ENCODE measurements at regions not wholly inside any gene's neighbourhood (a gene's known extent, or its start where the extent isn't known, plus 50 kb on each side); places are given as distances from the start of the nearest gene placed in this dataset.

DNA sequence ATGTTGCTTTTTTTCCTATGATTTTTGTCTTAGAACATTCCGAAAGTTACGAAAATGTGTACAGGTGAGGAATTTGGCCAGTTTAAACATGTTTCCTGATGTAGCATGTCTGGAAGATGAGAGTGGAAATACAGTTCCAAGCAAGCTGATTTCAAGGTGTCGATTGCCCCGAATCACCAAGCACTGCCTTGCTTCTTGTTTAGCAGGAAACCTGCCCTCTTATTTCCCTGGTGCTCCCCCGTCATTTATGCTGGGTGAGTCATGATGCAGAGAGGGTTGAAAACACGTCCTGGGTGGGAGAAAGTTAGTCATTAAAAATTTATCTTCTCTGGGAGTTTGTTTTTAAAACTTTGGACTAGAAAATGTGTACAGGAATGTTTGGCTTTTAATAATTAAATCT is 608.6 kb upstream of the EEF2KMT start:
- intact Hi-C loops (cut with DNase I) = no loop called here
- no peak for DNase-seq (ENCODE audit: low spot score)

DNA sequence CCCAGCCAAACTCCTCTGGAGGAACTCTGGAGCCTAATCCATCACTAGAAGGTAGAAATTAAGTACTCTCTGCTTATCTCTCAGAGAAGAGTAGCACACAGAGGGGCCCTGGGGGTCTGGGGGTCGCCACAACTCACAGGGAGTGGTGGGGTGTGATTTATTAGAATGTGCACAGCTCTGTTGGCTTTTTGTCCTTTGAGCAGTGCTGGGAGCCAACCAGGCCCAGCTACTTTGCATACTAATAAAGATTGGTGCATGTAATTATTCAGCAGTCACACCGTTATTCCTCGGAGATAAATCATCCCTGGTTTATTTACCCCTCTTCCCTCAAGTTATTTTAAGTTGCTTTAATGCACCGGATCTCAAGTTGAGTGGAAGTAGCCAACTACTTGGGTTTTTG is 606.7 kb upstream of the EEF2KMT start:
- intact Hi-C loops (cut with DNase I) = no loop called here
- DNase-seq (ENCODE audit: low spot score) = no peak

DNA sequence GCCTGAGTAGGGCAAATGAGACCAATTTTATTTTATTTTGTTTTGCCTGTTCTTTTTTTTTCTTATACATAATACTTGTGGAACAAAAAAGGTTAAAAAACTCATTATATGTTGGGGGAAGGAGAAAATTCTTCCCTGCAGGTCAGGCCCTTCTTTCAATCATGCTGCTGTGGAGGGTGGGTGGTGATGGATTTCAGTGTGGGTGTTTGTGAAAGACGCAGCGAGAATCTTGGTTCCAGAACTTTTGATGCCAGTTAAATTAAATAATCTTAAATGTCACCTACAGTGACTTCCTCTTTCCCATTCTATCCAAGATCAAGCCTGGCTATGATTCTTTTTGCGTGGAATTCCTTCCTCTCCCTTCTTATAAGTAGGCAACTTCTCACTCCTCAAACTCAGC is 595.8 kb upstream of the EEF2KMT start:
- DNase-seq (ENCODE audit: low spot score) = no peak
- intact Hi-C loops (cut with DNase I) = no loop called here

DNA sequence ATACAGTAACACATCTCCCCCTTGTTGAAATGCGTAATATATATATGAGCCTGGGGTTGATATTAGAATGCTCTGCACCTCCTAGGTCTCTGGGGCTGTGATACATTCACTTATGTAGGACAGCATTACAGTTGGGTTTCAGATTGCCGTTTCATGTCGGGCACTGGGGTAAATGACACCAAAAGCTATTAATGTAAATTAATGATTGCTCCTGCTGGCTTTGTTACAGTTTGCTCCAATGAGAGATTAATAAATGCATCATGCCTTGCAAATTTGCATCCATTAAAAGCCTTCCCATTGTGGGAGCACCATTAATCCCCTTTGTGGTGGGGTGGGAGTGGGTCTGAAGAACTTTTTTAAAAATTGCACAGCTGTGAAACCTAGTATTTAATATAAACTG is 584.4 kb upstream of the EEF2KMT start:
- no peak for DNase-seq (ENCODE audit: low spot score)
- intact Hi-C loops (cut with DNase I) = no loop called here

DNA sequence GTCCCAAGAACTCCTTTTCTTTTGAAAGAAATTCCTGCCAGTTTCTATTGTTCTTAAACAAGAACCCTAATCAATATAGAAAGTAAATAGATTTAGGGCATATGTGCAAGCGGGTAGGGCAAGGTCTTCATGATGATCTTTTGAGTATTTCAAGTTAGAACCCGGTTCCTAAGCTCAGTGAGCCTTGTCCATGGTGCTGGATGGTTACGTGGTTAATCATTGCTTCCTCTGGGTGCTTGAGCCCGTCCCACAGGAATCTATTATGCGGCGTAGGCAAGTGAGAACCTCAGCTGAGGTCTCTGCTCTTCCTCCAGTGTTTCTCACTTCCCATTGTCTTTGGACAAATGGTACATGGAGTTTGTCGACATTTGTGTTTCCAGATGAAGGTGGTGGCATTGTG is 580.8 kb upstream of the EEF2KMT start:
- no peak for DNase-seq (ENCODE audit: low spot score)
- intact Hi-C loops (cut with DNase I) = no loop called here

DNA sequence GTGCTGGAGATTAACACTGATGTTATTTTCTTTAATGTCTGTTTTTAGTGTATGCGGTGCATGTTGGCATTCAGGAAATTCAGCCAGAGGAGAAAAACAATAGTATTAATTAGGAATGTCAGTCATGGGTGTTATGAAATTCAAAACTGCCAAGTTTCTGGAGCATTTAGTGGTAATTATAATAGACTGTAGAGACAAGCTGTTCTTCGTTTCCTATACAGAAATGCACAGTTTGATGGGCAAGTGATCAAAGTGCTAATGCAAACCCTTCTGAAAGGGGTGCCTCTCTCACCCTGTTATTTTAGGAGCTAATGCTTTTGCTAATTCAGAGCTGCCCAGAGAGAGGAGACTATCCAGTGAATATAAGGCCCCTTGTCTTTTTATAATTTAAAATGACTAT is 573.8 kb upstream of the EEF2KMT start:
- intact Hi-C loops (cut with DNase I) = no loop called here
- DNase-seq (ENCODE audit: low spot score) = no peak

DNA sequence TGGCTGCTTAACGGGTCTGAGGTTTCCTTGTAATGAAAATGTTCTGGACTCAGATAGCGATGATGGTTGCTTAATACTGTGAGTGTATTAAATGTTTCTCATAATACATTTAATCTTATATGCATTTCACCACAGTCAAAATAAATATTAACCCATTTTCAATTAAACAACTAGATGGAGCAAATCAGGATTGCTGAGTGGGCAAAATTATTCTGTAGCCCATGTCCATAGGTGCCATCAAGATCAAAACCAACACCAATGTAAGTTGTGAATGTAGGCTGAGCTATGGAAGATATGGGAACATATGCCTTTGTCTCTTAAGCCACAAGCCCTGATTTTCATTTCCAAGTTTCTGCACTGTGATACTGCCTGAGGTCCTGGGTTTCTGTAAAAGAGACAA is 572.6 kb upstream of the EEF2KMT start:
- intact Hi-C loops (cut with DNase I) = no loop called here
- DNase-seq (ENCODE audit: low spot score) = no peak

DNA sequence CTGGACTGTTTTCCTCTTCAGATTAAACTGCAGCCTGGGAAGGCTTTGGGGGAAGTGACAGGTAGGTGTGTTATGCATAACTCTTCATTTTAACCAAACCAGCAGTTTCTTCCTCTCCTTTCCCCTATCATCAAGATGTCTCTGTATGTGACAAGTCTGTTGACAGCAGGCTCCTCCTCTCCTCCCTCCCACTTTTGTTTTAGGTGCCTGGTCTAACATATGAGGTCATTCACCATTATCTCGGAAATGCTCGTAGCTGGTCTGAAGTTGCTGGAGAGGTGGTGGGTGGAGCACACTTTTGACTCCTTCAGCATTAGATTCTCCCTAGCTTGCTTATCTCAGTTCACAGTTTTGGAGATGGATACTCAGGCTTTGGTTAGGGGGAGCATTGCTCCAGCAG is 571.0 kb upstream of the EEF2KMT start:
- DNase-seq (ENCODE audit: low spot score) = no peak
- intact Hi-C loops (cut with DNase I) = no loop called here

DNA sequence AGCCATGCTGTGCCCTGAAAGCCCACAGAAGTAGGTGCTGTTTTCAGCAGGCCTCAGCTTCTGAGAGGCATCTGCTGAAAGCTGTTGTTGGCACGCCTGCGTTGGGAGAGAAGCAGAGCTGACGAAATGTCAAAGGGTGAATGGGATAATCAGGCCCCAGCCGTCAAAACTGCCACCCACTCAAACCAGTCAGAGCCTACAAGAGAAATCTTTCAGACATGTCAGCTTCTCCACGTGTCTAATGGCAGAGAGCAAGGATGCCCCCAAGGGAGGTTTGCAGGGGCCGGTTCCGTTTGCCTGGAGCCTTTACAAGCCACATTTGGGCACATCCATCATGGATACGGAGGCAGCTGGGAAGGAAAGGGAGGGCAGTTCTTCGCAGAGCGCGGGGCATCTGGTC is 568.2 kb upstream of the EEF2KMT start:
- DNase-seq (ENCODE audit: low spot score) = no peak
- intact Hi-C loops (cut with DNase I) = no loop called here

DNA sequence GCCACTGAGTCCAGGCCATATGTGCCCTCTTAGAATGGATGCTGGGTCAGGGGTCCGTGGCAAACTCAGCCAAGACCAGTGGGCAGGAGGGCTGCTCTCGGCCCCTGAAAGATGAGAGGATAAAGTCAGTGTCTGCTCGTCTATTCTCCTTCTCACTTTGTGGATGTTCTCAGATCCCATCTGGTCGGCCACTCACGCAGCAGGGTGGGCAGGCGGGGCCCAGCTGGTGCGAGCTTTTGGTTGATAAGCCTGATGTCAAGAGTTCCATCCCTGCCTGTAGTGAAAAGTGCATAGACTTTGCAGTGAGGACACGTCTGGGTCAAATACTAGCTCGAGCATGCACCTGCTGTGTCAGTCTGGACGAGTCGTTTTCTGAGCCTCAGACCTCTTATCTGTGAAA is 556.2 kb upstream of the EEF2KMT start:
- intact Hi-C loops (cut with DNase I) = no loop called here
- no peak for DNase-seq (ENCODE audit: low spot score)

DNA sequence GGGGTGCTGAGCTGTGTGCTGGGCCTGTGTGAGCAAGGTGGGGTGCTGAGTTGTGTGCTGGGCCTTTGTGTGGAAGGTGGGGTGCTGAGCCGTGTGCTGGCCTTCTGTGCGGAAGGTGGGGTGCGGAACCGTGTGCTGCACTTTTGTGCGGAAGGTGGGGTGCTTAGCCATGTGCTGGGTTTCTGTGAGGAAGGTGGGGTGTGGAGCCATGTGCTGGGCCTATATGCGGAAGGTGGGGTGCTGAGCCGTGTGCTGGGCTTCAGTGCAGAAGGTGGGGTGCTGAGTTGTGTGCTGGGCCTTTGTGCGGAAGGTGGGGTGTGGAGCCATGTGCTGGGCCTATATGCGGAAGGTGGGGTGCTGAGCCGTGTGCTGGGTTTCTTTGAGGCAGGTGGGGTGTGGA is 555.4 kb upstream of the EEF2KMT start:
- intact Hi-C loops (cut with DNase I) = no loop called here

DNA sequence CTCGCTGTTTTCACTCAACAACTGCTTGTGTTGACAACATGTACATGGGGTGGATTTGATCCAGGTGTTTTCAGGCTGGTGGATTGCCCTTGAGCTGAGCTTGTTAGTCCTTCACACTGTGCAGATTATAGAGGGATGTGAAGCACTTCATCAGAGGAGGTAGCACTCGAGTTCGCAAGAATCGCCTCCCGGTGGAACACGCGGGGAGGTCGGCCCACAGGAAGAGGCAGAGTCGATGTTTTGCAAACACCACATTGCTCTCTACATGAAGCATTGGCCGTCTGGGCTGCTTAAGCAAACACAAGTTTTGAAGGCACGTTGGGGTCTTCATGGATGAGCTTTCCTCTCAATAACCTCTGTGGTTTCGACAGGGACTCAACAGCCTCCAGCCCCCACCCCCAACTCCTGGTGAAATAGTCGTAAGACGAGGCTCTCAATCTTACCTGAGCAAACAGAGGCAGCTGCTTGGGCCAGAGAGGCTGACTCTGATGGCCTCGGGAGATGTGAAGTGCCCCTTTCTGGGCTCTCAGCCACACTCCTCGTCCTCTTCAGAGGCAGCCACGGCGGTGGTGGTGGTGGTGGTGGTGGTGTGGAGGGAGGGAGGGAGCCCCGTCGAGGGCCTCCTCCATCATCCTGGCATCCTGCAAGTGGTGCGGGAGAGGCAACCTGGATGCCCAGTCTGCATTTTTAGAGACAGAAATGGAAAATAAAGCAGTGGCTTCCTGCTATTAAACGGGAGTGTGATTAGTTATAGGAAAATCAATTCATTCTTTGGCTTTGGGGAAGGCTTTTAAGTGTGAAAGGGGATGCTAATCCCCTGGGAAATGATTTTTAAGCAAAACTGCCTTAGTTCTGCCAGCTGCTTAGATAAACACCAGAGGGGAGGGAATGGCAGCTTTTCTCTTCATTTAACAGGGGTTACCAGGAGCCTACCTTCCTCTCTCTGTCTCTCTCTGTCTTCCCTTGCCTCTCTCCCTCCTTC is 552.5 kb upstream of the EEF2KMT start:
- no peak for DNase-seq (ENCODE audit: low spot score)
- intact Hi-C loops (cut with DNase I) = no loop called here

More for the DNA sequence above, 555.4 kb upstream of the EEF2KMT start:
- DNase-seq (ENCODE audit: low spot score) = no peak

DNA sequence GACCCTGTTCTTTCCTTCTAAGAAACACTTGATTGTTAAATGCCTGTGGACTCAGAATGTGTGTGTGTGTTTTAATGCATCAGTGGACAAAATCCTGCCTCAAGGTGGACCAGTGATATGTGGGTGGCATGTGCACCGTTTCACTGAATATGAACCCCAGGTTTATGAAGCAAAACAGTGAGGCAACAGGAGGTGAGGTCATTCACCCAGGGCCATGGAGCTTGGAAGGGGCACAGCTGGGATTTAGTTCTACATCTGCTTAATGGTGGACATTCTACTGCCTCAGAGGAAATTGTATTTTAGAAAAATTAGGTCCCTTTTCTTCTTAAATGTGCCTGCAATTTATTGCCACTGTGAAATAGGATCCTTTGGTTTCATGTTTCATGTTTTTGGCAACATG is 549.5 kb upstream of the EEF2KMT start:
- intact Hi-C loops (cut with DNase I) = no loop called here
- DNase-seq (ENCODE audit: low spot score) = no peak

DNA sequence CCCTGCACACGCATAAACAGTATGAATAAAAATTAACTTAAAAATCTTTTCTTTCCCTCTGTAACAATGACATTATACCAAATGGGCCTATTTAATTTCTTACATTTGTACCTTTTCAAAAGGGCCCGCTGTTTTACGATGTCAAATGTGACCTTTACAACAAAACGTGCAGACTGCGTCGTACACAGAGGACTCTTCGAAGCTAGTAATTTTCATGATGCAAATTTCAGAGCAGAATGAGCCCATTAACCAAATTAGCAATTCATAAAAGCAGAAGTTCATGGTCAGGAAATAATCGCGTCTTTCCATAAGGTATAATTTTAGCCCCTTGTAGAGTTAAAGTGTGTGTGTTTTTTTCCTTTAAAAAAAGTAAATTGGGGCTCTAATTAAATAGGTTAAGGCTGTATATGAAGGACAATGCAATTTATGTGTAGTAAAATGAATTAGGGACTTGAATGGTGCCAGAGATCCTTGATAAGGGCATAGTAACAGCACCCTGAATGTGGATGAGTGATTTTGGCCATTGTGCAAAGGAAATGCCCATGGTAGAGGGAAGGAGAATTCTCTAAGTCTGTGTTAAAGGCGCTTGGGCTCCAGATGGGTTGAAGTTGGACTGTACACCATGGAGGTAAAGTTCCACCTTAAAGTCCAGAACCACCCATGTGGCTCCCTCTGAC is 546.4 kb upstream of the EEF2KMT start:
- no peak for DNase-seq (ENCODE audit: low spot score)
- intact Hi-C loops (cut with DNase I) = no loop called here

DNA sequence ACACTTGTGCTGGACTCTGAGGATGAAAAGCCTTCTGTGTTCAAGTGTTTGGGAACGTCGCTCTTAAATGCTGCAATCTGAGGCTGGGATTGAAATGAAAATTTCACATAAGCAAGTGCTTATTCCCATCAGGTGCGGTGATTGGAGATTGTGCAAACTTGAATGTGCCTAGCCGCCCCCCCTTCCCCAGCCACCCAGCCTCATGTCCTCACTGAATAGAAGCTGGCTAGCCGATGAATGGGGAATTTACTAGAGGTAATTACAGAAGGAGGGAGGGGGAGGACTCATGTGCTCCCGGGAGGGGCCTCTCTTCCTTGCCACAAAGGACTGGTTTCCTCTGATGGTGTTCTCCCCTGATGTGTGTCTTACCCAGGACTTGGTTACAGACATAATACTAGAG is 544.8 kb upstream of the EEF2KMT start:
- intact Hi-C loops (cut with DNase I) = no loop called here
- DNase-seq (ENCODE audit: low spot score) = no peak

DNA sequence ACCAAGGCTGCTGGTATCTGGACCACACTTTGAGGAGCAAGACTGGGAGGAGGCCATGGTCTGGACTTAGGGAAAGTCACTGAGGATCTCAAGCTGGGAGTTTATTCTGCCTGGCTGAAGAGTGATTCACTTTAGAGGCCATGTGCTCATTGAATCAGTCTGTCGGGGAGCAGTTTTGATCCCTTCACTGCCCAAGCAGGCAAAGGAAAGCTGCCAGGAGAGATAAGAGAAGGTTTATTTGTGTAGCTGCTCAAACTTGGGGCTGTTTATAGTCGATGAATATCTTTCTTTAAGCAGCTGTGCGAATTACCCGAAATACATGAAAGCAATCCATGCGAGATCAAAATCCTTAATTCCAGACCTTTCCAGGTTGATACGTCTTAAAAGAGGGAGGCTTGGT is 544.4 kb upstream of the EEF2KMT start:
- no peak for DNase-seq (ENCODE audit: low spot score)
- intact Hi-C loops (cut with DNase I) = no loop called here

DNA sequence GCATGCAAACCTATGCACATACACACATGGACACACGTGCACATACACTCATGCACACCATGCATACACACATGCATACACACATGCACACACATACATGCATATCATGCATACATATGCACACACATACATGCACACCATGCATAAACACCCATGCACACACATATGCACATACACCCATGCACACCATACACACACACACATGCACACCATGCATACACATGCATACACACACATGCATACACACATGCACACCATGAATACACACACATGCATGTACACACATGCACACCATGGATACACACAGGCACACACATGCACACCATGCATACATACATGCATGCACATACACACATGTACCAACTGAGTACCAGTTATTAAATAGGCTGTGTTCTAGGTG is 543.3 kb upstream of the EEF2KMT start:
- intact Hi-C loops (cut with DNase I) = no loop called here
- DNase-seq (ENCODE audit: low spot score) = no peak

DNA sequence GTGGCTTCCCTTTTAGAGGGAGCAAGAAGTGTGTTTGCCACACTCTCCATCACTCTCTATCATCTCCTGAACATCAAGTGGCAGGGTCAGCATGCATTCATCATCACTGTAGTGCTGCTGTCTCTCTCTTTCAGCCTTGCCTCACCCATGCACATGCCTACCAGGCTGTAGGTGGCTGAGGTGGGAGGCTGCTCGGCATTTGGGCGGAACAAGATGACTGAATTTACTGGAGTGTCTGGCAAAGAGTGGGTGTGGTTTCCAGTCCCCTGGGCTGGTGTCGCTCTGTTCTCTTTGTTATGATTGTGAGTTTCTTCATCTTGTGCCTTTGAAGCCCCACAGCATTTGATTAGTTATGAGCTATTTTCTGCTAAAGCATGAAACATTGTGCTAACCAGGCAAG is 541.9 kb upstream of the EEF2KMT start:
- intact Hi-C loops (cut with DNase I) = no loop called here
- DNase-seq (ENCODE audit: low spot score) = no peak

DNA sequence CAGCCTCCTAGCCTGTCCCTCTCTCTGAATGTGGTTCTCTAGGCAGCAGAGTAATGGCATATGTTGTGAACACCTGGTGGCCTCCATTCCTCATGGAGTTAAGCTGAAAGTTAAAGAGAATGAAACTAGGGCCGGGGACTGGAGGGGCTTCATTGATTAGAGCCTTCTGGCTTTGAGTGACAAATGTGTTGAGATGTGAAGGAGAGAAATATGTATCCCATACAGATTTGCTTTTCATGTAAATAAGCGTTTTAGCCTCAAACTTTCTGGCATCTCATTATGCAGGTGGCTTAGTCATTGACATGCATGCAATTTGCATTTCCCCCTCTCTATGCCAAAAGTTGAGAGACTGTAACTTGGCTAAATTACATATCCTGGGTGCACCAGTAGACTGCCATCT is 537.7 kb upstream of the EEF2KMT start:
- intact Hi-C loops (cut with DNase I) = no loop called here
- DNase-seq (ENCODE audit: low spot score) = no peak

DNA sequence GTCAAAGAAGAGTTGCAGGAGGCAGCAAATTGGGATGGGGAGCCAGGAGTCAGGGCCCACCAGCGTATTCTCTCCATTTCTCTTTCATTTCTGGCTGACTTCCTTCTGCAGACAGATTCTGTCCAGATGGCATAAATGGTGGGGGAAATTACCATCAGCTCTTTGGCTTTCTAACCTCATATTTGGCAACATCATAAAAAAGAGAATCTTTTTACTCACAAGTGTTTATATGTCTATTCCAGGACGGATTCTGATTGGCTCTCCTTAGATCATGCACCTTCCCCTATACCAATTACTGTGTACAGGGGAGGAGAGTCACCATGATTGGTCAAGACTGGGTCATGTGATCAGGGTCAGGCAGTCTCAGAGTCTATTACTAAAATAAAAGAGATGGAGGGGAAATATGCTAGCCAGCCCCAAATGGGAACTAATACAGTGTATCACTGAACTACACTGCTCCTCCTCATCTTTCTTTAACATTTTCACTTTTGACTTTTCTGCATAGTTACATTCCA is 537.1 kb upstream of the EEF2KMT start:
- DNase-seq (ENCODE audit: low spot score) = no peak
- intact Hi-C loops (cut with DNase I) = no loop called here

Measured in posterior vena cava (tissue), 2 donors.